IMR-90 (cell line): ENCODE measurements at regions not wholly inside any gene's neighbourhood (a gene's known extent, or its start where the extent isn't known, plus 50 kb on each side); places are given as distances from the start of the nearest gene placed in this dataset.

ENCODE experiments used
- ATAC-seq: fragments of 200-7000 bp; cut with Tn5 transposase; 2 replicates; pipeline ENCODE4 v1.9.1; 2020; ENCODE audit warnings: low read depth, mild to moderate bottlenecking, moderate library complexity
- BruUV-seq: library from RNA; stranded (reverse); fragments of 400-500 nt; replicated peaks from 2 replicates; lab custom pipeline; 2021; lab: Mats Ljungman, UMichigan
- CTCF ChIA-PET: fragments of 300-600 bp; formaldehyde crosslinking; extraction: SDS; loops from one replicate; lab custom pipeline; 2021; ENCODE audit warnings: antibody characterized with exemption; lab: Yijun Ruan, JAX
- POLR2A ChIA-PET: fragments of 300-600 bp; sonication (Branson Sonifier 250); formaldehyde crosslinking; loops from one replicate; lab custom pipeline; 2022; ENCODE audit warnings: antibody characterized with exemption; ENCODE audit not compliant: unreplicated experiment; lab: Charles Lee
- DNase-seq: peaks from one replicate; pipeline ENCODE4 v3.0.0; 2013
- H2AFZ ChIP-seq: replicated peaks from 2 replicates; pipeline ENCODE3; 2013; ENCODE audit warnings: low read length, mild to moderate bottlenecking; ENCODE audit not compliant: poor library complexity
- H2AK5ac ChIP-seq: 2 replicates; pipeline ENCODE4 v1.6.1; 2013; ENCODE audit warnings: low read depth, low read length, inconsistent platforms
- H2AK9ac ChIP-seq: replicated peaks from 2 replicates; pipeline ENCODE3; 2013; ENCODE audit warnings: mild to moderate bottlenecking, low read depth, low read length, moderate library complexity; ENCODE audit not compliant: poor library complexity
- H2BK120ac ChIP-seq: 2 replicates; pipeline ENCODE4 v1.6.1; 2013; ENCODE audit warnings: low read depth, low read length, inconsistent platforms
- H2BK15ac ChIP-seq: 3 replicates; pipeline ENCODE4 v1.6.1; 2013; ENCODE audit warnings: low read depth, low read length, inconsistent platforms
- H2BK20ac ChIP-seq: 2 replicates; pipeline ENCODE4 v1.6.1; 2013; ENCODE audit warnings: low read depth, mild to moderate bottlenecking, inconsistent platforms, low read length, moderate library complexity
- H2BK5ac ChIP-seq: 2 replicates; pipeline ENCODE4 v1.6.1; 2013; ENCODE audit warnings: mild to moderate bottlenecking, low read depth, low read length, inconsistent platforms; ENCODE audit not compliant: poor library complexity, severe bottlenecking
- H3K14ac ChIP-seq: replicated peaks from 2 replicates; pipeline ENCODE4 v1.6.1; 2013; ENCODE audit warnings: low read depth, low read length, inconsistent platforms
- H3K18ac ChIP-seq: 2 replicates; pipeline ENCODE4 v1.6.1; 2013; ENCODE audit warnings: low read depth, low read length, control low read depth
- H3K23ac ChIP-seq: 2 replicates; pipeline ENCODE4 v1.6.1; 2013; ENCODE audit warnings: low read depth, low read length, inconsistent platforms
- H3K27ac ChIP-seq: 2 replicates; pipeline ENCODE4 v1.5.1; 2013; ENCODE audit warnings: mild to moderate bottlenecking, control low read depth, low read length; ENCODE audit not compliant: insufficient read depth
- H3K27me3 ChIP-seq: 2 replicates; pipeline ENCODE4 v1.6.1; 2013; ENCODE audit warnings: low read length; ENCODE audit not compliant: control insufficient read depth, insufficient read depth
- H3K36me3 ChIP-seq: 2 replicates; pipeline ENCODE4 v1.6.1; 2013; ENCODE audit warnings: low read length, mixed read lengths; ENCODE audit not compliant: control insufficient read depth, insufficient read depth
- H3K4ac ChIP-seq: 2 replicates; pipeline ENCODE4 v1.6.1; 2013; ENCODE audit warnings: low read depth, low read length, inconsistent platforms
- H3K4me1 ChIP-seq: 2 replicates; pipeline ENCODE4 v1.6.1; 2013; ENCODE audit warnings: low read length, mixed read lengths; ENCODE audit not compliant: control insufficient read depth, insufficient read depth
- H3K4me2 ChIP-seq: 2 replicates; pipeline ENCODE4 v1.6.1; 2013; ENCODE audit warnings: low read depth, mild to moderate bottlenecking, control low read depth, low read length, moderate library complexity
- H3K4me3 ChIP-seq: 2 replicates; pipeline ENCODE4 v1.5.1; 2013; ENCODE audit warnings: low read depth, mild to moderate bottlenecking, control low read depth, low read length, moderate library complexity; ENCODE audit not compliant: insufficient read depth
- H3K56ac ChIP-seq: 2 replicates; pipeline ENCODE4 v1.6.1; 2013; ENCODE audit warnings: low read length, inconsistent platforms; ENCODE audit not compliant: insufficient read depth; ENCODE audit errors: extremely low read depth
- H3K79me1 ChIP-seq, 2 experiments: 2 replicates each; pipeline ENCODE4 v1.6.1; 2013; ENCODE audit warnings: low read length in 2 of 2, inconsistent platforms in 1 of 2, low read depth in 1 of 2
- H3K9ac ChIP-seq: 2 replicates; pipeline ENCODE4 v1.6.1; 2013; ENCODE audit warnings: low read depth, low read length, control low read depth
- H3K9me1 ChIP-seq: 2 replicates; pipeline ENCODE4 v1.6.1; 2013; ENCODE audit warnings: low read length, inconsistent platforms; ENCODE audit not compliant: insufficient read depth
- H3K9me3 ChIP-seq: 2 replicates; pipeline ENCODE4 v1.6.1; 2013; ENCODE audit warnings: low read length; ENCODE audit not compliant: control insufficient read depth, insufficient read depth
- H4K20me1 ChIP-seq: 2 replicates; pipeline ENCODE4 v1.6.1; 2013; ENCODE audit warnings: low read length, inconsistent platforms; ENCODE audit not compliant: insufficient read depth
- H4K5ac ChIP-seq: 2 replicates; pipeline ENCODE4 v1.6.1; 2013; ENCODE audit warnings: mild to moderate bottlenecking, low read depth, low read length, control low read depth
- H4K8ac ChIP-seq, 2 experiments: 2 replicates each; pipeline ENCODE4 v1.6.1; 2013; ENCODE audit warnings: low read depth in 2 of 2, low read length in 2 of 2, control low read depth in 1 of 2, inconsistent platforms in 1 of 2
- H4K91ac ChIP-seq: 2 replicates; pipeline ENCODE4 v1.6.1; 2013; ENCODE audit warnings: low read depth, low read length, inconsistent platforms; ENCODE audit not compliant: insufficient read depth
- BHLHE40 ChIP-seq: fragments of 150-350 bp; IDR thresholded peaks from 2 replicates; pipeline ENCODE4 v1.6.1; 2016; ENCODE audit warnings: mild to moderate bottlenecking, low read depth, low read length
- CEBPB ChIP-seq: IDR thresholded peaks from 2 replicates; pipeline ENCODE4 v1.6.1; 2012; ENCODE audit warnings: low read depth, low read length, improper control_type of control experiment
- CHD1 ChIP-seq: IDR thresholded peaks from 2 replicates; pipeline ENCODE4 v1.6.1; 2012; ENCODE audit warnings: low read depth, low read length, improper control_type of control experiment
- CTCF ChIP-seq: conservative IDR thresholded peaks from 2 replicates; pipeline ENCODE4 v1.5.1; 2012; ENCODE audit warnings: mild to moderate bottlenecking, low read depth, low read length, improper control_type of control experiment
- ELK1 ChIP-seq: fragments of 150-350 bp; IDR thresholded peaks from 2 replicates; pipeline ENCODE4 v1.6.1; 2016; ENCODE audit warnings: low read depth, mild to moderate bottlenecking, low read length, moderate library complexity, borderline replicate concordance
- FOS ChIP-seq: fragments of 150-350 bp; IDR thresholded peaks from 2 replicates; pipeline ENCODE4 v1.6.1; 2016; ENCODE audit warnings: low read depth, low read length
- MAFK ChIP-seq: IDR thresholded peaks from 2 replicates; pipeline ENCODE4 v1.6.1; 2012; ENCODE audit warnings: low read depth, low read length, improper control_type of control experiment
- MAZ ChIP-seq: IDR thresholded peaks from 2 replicates; pipeline ENCODE4 v1.6.1; 2012; ENCODE audit warnings: low read depth, mild to moderate bottlenecking, low read length, improper control_type of control experiment, moderate library complexity, borderline replicate concordance
- MXI1 ChIP-seq: IDR thresholded peaks from 2 replicates; pipeline ENCODE4 v1.6.1; 2012; ENCODE audit warnings: low read depth, mild to moderate bottlenecking, low read length, moderate library complexity, borderline replicate concordance
- NFE2L2 ChIP-seq: fragments of 150-350 bp; IDR thresholded peaks from 2 replicates; pipeline ENCODE4 v1.6.1; 2016; ENCODE audit warnings: low read depth, mild to moderate bottlenecking, low read length
- POLR2A ChIP-seq: IDR thresholded peaks from 2 replicates; pipeline ENCODE4 v1.6.1; 2012; ENCODE audit warnings: mild to moderate bottlenecking, low read depth, low read length
- RAD21 ChIP-seq: IDR thresholded peaks from 2 replicates; pipeline ENCODE4 v1.6.1; 2012; ENCODE audit warnings: low read length, improper control_type of control experiment
- RCOR1 ChIP-seq: IDR thresholded peaks from 2 replicates; pipeline ENCODE4 v1.6.1; 2012; ENCODE audit warnings: mild to moderate bottlenecking, low read length, improper control_type of control experiment; ENCODE audit not compliant: insufficient replicate concordance
- RFX5 ChIP-seq: IDR thresholded peaks from 2 replicates; pipeline ENCODE4 v1.8.0; 2012; ENCODE audit warnings: low read depth, mild to moderate bottlenecking, low read length, moderate library complexity
- SMC3 ChIP-seq: fragments of 150-350 bp; IDR thresholded peaks from 2 replicates; pipeline ENCODE4 v1.6.1; 2016; ENCODE audit warnings: low read depth, mild to moderate bottlenecking, antibody characterized with exemption, low read length, moderate library complexity
- USF2 ChIP-seq: fragments of 150-350 bp; IDR thresholded peaks from 2 replicates; pipeline ENCODE4 v1.6.1; 2017; ENCODE audit warnings: mild to moderate bottlenecking, antibody characterized with exemption, low read length, low read depth
- WGBS, 2 experiments: methylation state at CpG; one replicate each; pipeline versions ENCODE4 v1.1.5 to v1.1.7; 2013; ENCODE audit warnings: missing lambda C conversion rate in 2 of 2; ENCODE audit not compliant: insufficient read length in 1 of 2; ENCODE audit errors: extremely low coverage in 2 of 2; 5-methylcytosine and 5-hydroxymethylcytosine counted together
- dilution Hi-C: fragments of 300-500 bp; cut with HindIII; formaldehyde crosslinking; loops from one replicate; pipeline ENCODE4 v1.14.3; 2018; ENCODE audit warnings: low sequenced_read_pairs; ENCODE audit not compliant: unreplicated experiment
- in situ Hi-C: fragments of 300-500 bp; cut with MboI; formaldehyde crosslinking; loops from 3 replicates; pipeline ENCODE4 v1.14.3; 2019; ENCODE audit warnings: low sequenced_read_pairs, inconsistent platforms, mixed read lengths
- intact Hi-C: fragments of 100-400 bp; cut with micrococcal nuclease; formaldehyde crosslinking; loops from 2 replicates; pipeline ENCODE4 v1.10.0; 2022

- ChIA-PET CTCF (no interaction called here), POLR2A (no interaction called here)
- H3K56ac ChIP-seq, result no peak overlapping the region
- H2AK9ac ChIP-seq, result no peak overlapping the region
- H3K9me3 ChIP-seq, result no peaks in the 10 kb centered on the region
- in situ Hi-C loops, result no loop called here
- 45% methylated on average over 6 of the region's 10 CpGs; no CpG with 5 or more reads in 1 of the 2 experiments for WGBS, 2 experiments
- no peak overlapping the region for H4K8ac ChIP-seq
- no peak overlapping the region for H3K27ac ChIP-seq
- no peak overlapping the region for H2BK15ac ChIP-seq
- H2AFZ ChIP-seq, result no peak overlapping the region
- H2BK5ac ChIP-seq, result no peak overlapping the region
- H2AK5ac ChIP-seq, result no peak overlapping the region
- H2BK20ac ChIP-seq, result no peak overlapping the region
- no peak overlapping the region for H2BK120ac ChIP-seq
- H3K4me1 ChIP-seq, result no peaks in the 10 kb centered on the region
- dilution Hi-C loops, result no loop called here
- H3K14ac ChIP-seq, result no peak overlapping the region
- no peak overlapping the region for H3K18ac ChIP-seq
- H3K27me3 ChIP-seq, result no peaks in the 10 kb centered on the region
- no peak overlapping the region for H3K23ac ChIP-seq
- H3K36me3 ChIP-seq, result no peaks in the 10 kb centered on the region
- H4K20me1 ChIP-seq, result no peaks in the 10 kb centered on the region
- H3K9ac ChIP-seq, result no peak overlapping the region
- H4K5ac ChIP-seq, result no peak overlapping the region
- no peak overlapping the region for H4K91ac ChIP-seq
- no peak overlapping the region for H3K4ac ChIP-seq
- H3K9me1 ChIP-seq, result no peaks in the 10 kb centered on the region
- ATAC-seq (no peak), DNase-seq (no peak)
- TF ChIP-seq POLR2A, result no peak
- TF ChIP-seq SMC3, result no peak
- TF ChIP-seq RCOR1, result no peak
- TF ChIP-seq CHD1, result no peak
- TF ChIP-seq MAZ, result no peak
- no peak for TF ChIP-seq MXI1
- no peak for TF ChIP-seq ELK1
- no peak for TF ChIP-seq USF2
- no peak for TF ChIP-seq CTCF
- no peak for TF ChIP-seq FOS
- TF ChIP-seq NFE2L2, result no peak
- no peak for TF ChIP-seq MAFK
- TF ChIP-seq CEBPB, result no peak
- no peak for TF ChIP-seq RAD21
- no peak for TF ChIP-seq BHLHE40
- TF ChIP-seq RFX5, result no peak
- H3K4me2 ChIP-seq, result no peak overlapping the region
- BruUV-seq, result no TSS peak
- no peak overlapping the region for H3K4me3 ChIP-seq
- intact Hi-C loops, result no loop called here
- no peaks in the 10 kb centered on the region for H3K79me1 ChIP-seq
Measured at GRCh38 chr10:21203473-21204107, 306.5 kb upstream of the NEBL start.
